ENCODE measurements at regions not wholly inside any gene's neighbourhood (a gene's known extent, or its start where the extent isn't known, plus 50 kb on each side); places are given as distances from the start of the nearest gene placed in this dataset.

DNA sequence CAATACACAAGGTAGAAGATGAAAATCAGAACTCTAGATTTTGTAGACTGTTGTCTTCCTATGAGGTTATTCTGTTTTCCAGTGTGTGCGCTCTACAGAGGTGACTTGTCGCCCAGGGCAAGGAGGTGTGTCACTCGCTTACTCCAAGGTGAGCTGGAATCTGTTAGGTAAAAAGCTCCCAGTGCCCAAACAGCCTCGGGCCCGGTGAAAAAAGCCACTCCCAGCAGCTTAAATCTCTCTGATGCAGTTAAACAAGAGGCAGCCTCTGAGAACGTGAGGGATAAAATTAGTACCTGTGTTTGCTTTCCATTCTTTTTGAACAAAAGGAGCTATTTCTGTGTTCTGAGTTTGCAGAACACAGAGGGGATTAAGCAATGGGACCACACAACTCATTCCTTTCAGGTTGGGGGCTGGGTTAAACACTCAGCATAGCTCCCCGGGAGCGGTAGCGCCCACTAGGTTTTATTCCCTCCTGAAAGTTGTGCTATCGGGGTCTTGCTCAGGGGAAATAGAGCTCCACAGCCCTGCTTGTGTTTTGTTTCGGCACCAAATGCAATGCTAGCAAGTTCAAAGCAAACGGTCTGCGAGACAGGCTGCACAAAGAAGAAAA is 181.2 kb downstream of the FOXA2 start:
- Histone ChIP-seq H3K36me3 (ENCODE audit: low read depth, low read length) (no peaks in the 10 kb centered on the region), H3K4me3 (ENCODE audit: low read length) (peak overlapping the region; percentile 68), H3K27me3 (ENCODE audit: low read length) (no peaks in the 10 kb centered on the region), H3K79me2 (ENCODE audit: low read length) (no peaks in the 10 kb centered on the region), H3K9me3 (ENCODE audit: low read length) (no peaks in the 10 kb centered on the region), H2AFZ (ENCODE audit: low read length) (peak overlapping the region; percentile 90), H3K4me1 (ENCODE audit: insufficient read depth, low read length) (peaks cover 36% of the 10 kb centered on the region), H3K4me2 (ENCODE audit: low read length) (peak overlapping the region; percentile 95), H3K27ac (ENCODE audit: low read length) (peak overlapping the region; percentile 51), H3K9ac (ENCODE audit: low read length) (peak overlapping the region; percentile 25), H4K20me1 (ENCODE audit: low read length) (no peaks in the 10 kb centered on the region), H3F3A (ENCODE audit: low read length, unreplicated experiment) (peaks cover 5% of the 10 kb centered on the region), H3K9me2 (replicated peaks; ENCODE audit: low read length) (no peaks in the 10 kb centered on the region)
- BruUV-seq (replicated peaks), result no TSS peak
- CTCF ChIA-PET, result interaction anchor here (0.6 to 1.2 kb wide), 3 partner anchors 13 to 69 kb away, joined by 3 to 4 read pairs (median 3); no protein-coding TSS in a partner anchor
- POLR2A ChIA-PET (ENCODE audit: unreplicated experiment), result interaction anchor here (0.6 to 0.7 kb wide), 2 partner anchors 113 to 946 kb away, joined by 4 to 6 read pairs; no protein-coding TSS in a partner anchor
- intact Hi-C loops (cut with micrococcal nuclease), result loop anchor here (1.0 kb wide), 1 partner anchor 13 kb away; no protein-coding TSS in a partner anchor
- DNase-seq (peak; percentile 84), ATAC-seq (peak; percentile 57)
- TF ChIP-seq, protein P1, sequence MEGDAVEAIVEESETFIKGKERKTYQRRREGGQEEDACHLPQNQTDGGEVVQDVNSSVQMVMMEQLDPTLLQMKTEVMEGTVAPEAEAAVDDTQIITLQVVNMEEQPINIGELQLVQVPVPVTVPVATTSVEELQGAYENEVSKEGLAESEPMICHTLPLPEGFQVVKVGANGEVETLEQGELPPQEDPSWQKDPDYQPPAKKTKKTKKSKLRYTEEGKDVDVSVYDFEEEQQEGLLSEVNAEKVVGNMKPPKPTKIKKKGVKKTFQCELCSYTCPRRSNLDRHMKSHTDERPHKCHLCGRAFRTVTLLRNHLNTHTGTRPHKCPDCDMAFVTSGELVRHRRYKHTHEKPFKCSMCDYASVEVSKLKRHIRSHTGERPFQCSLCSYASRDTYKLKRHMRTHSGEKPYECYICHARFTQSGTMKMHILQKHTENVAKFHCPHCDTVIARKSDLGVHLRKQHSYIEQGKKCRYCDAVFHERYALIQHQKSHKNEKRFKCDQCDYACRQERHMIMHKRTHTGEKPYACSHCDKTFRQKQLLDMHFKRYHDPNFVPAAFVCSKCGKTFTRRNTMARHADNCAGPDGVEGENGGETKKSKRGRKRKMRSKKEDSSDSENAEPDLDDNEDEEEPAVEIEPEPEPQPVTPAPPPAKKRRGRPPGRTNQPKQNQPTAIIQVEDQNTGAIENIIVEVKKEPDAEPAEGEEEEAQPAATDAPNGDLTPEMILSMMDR (conservative IDR thresholded peaks at IDR 0.05; ENCODE audit: low read depth, low read length), result peak; percentile 44
- TF ChIP-seq EZH2 (IDR thresholded peaks at IDR 0.05; ENCODE audit: low read length, unreplicated experiment), result no peak

- H3K4me3 ChIP-seq (ENCODE audit: low read length), result peak overlapping the region; percentile 68; the same call in 1 of the 2 replicates
- no peak overlapping the region for H3K9ac ChIP-seq (ENCODE audit: low read length)
- H3K4me1 ChIP-seq (ENCODE audit: insufficient read depth, low read length), result peaks cover 41% of the 10 kb centered on the region
- DNase-seq, result no peak
- no peak for TF ChIP-seq EZH2 (IDR thresholded peaks at IDR 0.05; ENCODE audit: low read length, unreplicated experiment)
- ChIA-PET CTCF (interaction anchor here (0.7 to 1.2 kb wide), 2 partner anchors 12 to 51 kb away, joined by 3 to 4 read pairs; no protein-coding TSS in a partner anchor), POLR2A (ENCODE audit: unreplicated experiment) (no interaction called here)
- H3K36me3 ChIP-seq (ENCODE audit: low read depth, low read length), result no peaks in the 10 kb centered on the region
- ATAC-seq, result no peak
- intact Hi-C loops (cut with micrococcal nuclease), result no loop called here
- H3F3A ChIP-seq (ENCODE audit: low read length, unreplicated experiment), result peaks cover 5% of the 10 kb centered on the region
- H3K27me3 ChIP-seq (ENCODE audit: low read length), result no peaks in the 10 kb centered on the region
- no peaks in the 10 kb centered on the region for H3K9me3 ChIP-seq (ENCODE audit: low read length)
- H2AFZ ChIP-seq (ENCODE audit: low read length), result no peak overlapping the region
- H3K79me2 ChIP-seq (ENCODE audit: low read length), result no peaks in the 10 kb centered on the region
- no peaks in the 10 kb centered on the region for H3K9me2 ChIP-seq (replicated peaks; ENCODE audit: low read length)
- H3K4me2 ChIP-seq (ENCODE audit: low read length), result peak overlapping the region; percentile 95
- H4K20me1 ChIP-seq (ENCODE audit: low read length), result no peaks in the 10 kb centered on the region
- BruUV-seq (replicated peaks), result no TSS peak
- no peak overlapping the region for H3K27ac ChIP-seq (ENCODE audit: low read length)
Measured at GRCh38 chr20:22402550-22402949, 181.8 kb downstream of the FOXA2 start.

GRCh38 chr20:22400440-22400839 is 183.9 kb downstream of the FOXA2 start:
- peaks cover 5% of the 10 kb centered on the region for H3F3A ChIP-seq (ENCODE audit: low read length, unreplicated experiment)
- DNase-seq, result no peak
- no peak overlapping the region for H3K4me3 ChIP-seq (ENCODE audit: low read length)
- H3K27me3 ChIP-seq (ENCODE audit: low read length), result no peaks in the 10 kb centered on the region
- no peaks in the 10 kb centered on the region for H3K9me2 ChIP-seq (replicated peaks; ENCODE audit: low read length)
- TF ChIP-seq EZH2 (IDR thresholded peaks at IDR 0.05; ENCODE audit: low read length, unreplicated experiment) (no peak), EZH2phosphoT487 (IDR thresholded peaks at IDR 0.05; ENCODE audit: borderline replicate concordance, low read length) (no peak)
- TF ChIP-seq, protein P1 (conservative IDR thresholded peaks at IDR 0.05; ENCODE audit: low read depth, low read length), result no peak
- ChIA-PET CTCF (no interaction called here), POLR2A (ENCODE audit: unreplicated experiment) (no interaction called here)
- H3K9me3 ChIP-seq (ENCODE audit: low read length), result no peaks in the 10 kb centered on the region
- H2AFZ ChIP-seq (ENCODE audit: low read length), result no peak overlapping the region
- no peaks in the 10 kb centered on the region for H3K36me3 ChIP-seq (ENCODE audit: low read depth, low read length)
- H4K20me1 ChIP-seq (ENCODE audit: low read length), result no peaks in the 10 kb centered on the region
- BruUV-seq (replicated peaks), result no TSS peak
- H3K4me2 ChIP-seq (ENCODE audit: low read length), result no peak overlapping the region
- peaks cover 49% of the 10 kb centered on the region for H3K4me1 ChIP-seq (ENCODE audit: insufficient read depth, low read length)
- no peak overlapping the region for H3K27ac ChIP-seq (ENCODE audit: low read length)
- H3K9ac ChIP-seq (ENCODE audit: low read length), result no peak overlapping the region
- intact Hi-C loops (cut with micrococcal nuclease), result no loop called here
- no peaks in the 10 kb centered on the region for H3K79me2 ChIP-seq (ENCODE audit: low read length)
- no peak for ATAC-seq

All from PC-3 (cell line).